Activated naive CD4-positive, alpha-beta T cell treated with anti-CD3 and anti-CD28 coated beads, Interleukin-2, amount 50 U/mL, for 24 hours (primary cell): ENCODE measurements at regions not wholly inside any gene's neighbourhood (a gene's known extent, or its start where the extent isn't known, plus 50 kb on each side); places are given as distances from the start of the nearest gene placed in this dataset.
"Not testable (repeated sequence)": the region's sequence is repeated elsewhere in the genome, so short reads cannot be mapped to it uniquely, and the experiment has no call there.

ENCODE experiments used
- H3K27ac Mint-ChIP-seq: one replicate; pipeline ENCODE4 v1.8.0; 2021; ENCODE audit warnings: mild to moderate bottlenecking, mixed read lengths
- H3K27me3 Mint-ChIP-seq: one replicate; pipeline ENCODE4 v1.8.0; 2021; ENCODE audit warnings: mixed read lengths
- H3K36me3 Mint-ChIP-seq: one replicate; pipeline ENCODE4 v1.8.0; 2021; ENCODE audit warnings: mixed read lengths
- H3K4me1 Mint-ChIP-seq: one replicate; pipeline ENCODE4 v1.8.0; 2021; ENCODE audit warnings: mixed read lengths
- H3K4me3 Mint-ChIP-seq: one replicate; pipeline ENCODE4 v1.8.0; 2021; ENCODE audit warnings: mild to moderate bottlenecking, mixed read lengths
- H3K9me3 Mint-ChIP-seq: one replicate; pipeline ENCODE4 v1.8.0; 2021; ENCODE audit warnings: mixed read lengths

DNA sequence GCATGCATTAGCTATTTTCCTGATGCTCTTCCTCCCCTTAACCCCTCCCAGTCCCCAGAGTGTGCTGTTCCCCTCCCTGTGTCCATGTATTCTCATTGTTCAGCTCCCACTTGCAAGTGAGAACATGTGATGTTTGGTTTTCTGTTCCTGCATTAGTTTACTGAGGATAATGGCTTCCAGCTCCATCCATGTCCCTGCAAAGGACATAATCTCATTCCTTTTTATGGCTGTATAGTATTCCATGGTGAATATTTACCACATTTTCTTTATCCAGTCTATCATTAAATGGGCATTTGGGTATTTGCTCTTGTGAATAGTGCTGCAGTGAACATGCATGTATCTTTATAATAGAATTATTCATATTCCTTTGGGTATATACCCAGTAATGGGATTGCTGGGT lies 109.7 kb upstream of the NEDD4L start:
- not testable (repeated sequence) for H3K36me3 Mint-ChIP-seq, H3K4me1 Mint-ChIP-seq, H3K9me3 Mint-ChIP-seq, H3K4me3 Mint-ChIP-seq, H3K27ac Mint-ChIP-seq, H3K27me3 Mint-ChIP-seq

DNA sequence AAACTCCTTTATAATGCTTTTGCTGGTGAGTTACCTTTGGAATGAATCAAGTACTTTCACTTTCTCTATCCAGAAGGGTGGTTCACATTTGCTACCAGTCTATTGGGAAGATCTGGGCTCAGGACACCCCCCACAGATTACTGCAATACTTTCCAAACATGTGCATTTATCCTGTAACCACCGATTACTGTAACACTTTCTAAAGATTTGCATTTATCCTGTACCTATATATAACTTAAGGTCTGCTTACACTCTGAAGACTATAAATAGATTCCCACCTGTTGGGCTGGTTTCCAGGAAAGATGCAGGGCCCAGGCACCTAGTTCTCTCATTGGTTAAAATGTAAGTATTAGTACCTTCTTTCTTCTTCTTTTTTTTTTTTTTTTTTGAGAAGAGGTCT lies 113.0 kb upstream of the NEDD4L start:
- Mint-ChIP-seq H3K4me3 (no peak overlapping the region), H3K36me3 (no peaks in the 10 kb centered on the region), H3K9me3 (no peaks in the 10 kb centered on the region), H3K27ac (no peak overlapping the region), H3K27me3 (peaks cover 1% of the 10 kb centered on the region), H3K4me1 (peaks cover 5% of the 10 kb centered on the region)

- H3K4me1 Mint-ChIP-seq: peaks cover 5% of the 10 kb centered on the region
- no peaks in the 10 kb centered on the region for H3K9me3 Mint-ChIP-seq
- H3K27me3 Mint-ChIP-seq: peaks cover 1% of the 10 kb centered on the region
- H3K4me3 Mint-ChIP-seq: no peak overlapping the region
- no peak overlapping the region for H3K27ac Mint-ChIP-seq
- no peaks in the 10 kb centered on the region for H3K36me3 Mint-ChIP-seq
Measured at GRCh38 chr18:57930476-57930875, 113.5 kb upstream of the NEDD4L start.

DNA sequence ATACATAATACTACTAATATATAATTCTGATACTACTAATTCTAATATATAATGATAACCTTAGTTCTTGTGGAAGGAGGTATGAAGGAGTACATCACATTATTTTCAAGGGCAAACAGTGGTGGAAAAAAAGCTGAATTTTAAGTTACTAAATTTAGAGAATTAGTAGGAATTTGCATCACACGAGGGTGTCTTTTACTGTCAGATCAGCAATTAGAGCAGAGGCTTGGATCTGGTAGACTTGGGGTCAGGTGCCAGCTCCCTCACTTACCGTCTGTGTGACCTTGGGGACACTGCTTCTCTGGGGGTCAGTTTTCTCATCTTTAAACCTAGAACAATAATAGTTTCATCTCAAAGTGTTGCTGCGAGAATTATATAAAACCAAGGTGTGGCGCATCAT lies 114.1 kb upstream of the NEDD4L start:
- Mint-ChIP-seq H3K27ac (no peak overlapping the region), H3K27me3 (peaks cover 1% of the 10 kb centered on the region), H3K9me3 (no peaks in the 10 kb centered on the region), H3K36me3 (no peaks in the 10 kb centered on the region), H3K4me1 (peaks cover 5% of the 10 kb centered on the region), H3K4me3 (no peak overlapping the region)

DNA sequence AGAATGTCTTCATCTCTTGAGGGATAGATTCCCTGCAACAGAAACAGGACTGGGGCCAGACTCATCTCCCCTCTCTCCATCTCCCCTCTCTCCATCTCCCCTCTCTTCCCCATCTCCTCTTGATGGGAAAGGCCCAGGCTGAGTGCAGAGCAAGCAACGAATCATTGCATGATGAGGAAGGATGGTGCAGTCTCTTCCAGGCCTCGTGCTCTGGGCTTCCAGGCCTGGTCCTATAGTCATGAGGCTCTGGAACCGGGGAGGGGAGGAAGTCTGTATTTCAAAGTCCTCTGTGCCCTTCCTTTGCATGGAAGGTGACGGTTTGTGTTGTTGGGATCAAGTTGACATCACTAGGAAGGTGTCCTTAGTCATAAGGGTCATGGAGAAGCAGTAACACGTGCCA lies 115.6 kb upstream of the NEDD4L start:
- Mint-ChIP-seq H3K9me3 (no peaks in the 10 kb centered on the region), H3K36me3 (no peaks in the 10 kb centered on the region)

DNA sequence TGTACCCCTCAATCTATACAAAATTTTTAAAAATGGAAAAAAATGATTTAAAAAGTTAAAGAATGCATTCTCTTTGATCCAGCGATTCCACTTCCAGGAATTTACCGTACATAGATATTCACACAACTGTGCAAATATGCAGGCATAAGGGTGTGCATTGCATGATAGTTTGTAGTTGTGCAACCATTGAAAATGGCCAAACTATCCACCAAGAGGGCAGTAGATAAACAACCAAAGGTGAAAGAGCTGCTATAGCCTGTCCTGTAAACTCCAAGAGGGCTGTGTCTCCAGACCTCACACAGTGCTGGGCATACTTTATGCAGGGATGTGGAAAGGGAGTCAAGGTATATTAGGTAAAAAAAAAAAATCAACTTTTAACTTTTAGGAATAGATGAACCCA lies 116.5 kb upstream of the NEDD4L start:
- no peaks in the 10 kb centered on the region for H3K9me3 Mint-ChIP-seq
- no peak overlapping the region for H3K4me3 Mint-ChIP-seq

More for the DNA sequence above, 115.6 kb upstream of the NEDD4L start:
- Mint-ChIP-seq H3K4me1 (peaks cover 5% of the 10 kb centered on the region), H3K27ac (no peak overlapping the region), H3K27me3 (peaks cover 3% of the 10 kb centered on the region), H3K4me3 (no peak overlapping the region)

DNA sequence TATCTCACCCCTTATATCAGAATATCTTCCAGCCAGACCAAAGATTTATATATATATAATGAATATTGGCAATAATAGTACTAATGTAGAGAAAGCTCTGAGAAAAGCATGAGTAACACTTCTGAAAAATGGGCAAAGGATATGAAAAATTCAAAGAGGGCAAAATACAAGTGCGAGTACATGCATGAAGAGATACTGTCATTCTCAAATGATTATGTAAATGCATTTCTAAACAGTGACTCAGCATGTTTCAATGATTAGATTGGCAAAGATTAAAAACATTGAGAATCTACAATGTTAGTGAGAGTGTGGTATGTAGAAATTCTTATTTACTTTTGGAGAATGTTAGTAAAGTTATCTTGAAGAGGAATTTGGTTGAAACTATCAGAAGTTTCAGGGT lies 118.3 kb upstream of the NEDD4L start:
- Mint-ChIP-seq H3K4me1 (peaks cover under 1% of the 10 kb centered on the region), H3K9me3 (no peaks in the 10 kb centered on the region), H3K27ac (no peak overlapping the region), H3K4me3 (no peak overlapping the region), H3K27me3 (peaks cover 3% of the 10 kb centered on the region), H3K36me3 (no peaks in the 10 kb centered on the region)

More for the DNA sequence above, 116.5 kb upstream of the NEDD4L start:
- H3K27me3 Mint-ChIP-seq: peaks cover 3% of the 10 kb centered on the region
- H3K4me1 Mint-ChIP-seq: peaks cover 5% of the 10 kb centered on the region
- no peaks in the 10 kb centered on the region for H3K36me3 Mint-ChIP-seq
- peak overlapping the region; percentile 42 for H3K27ac Mint-ChIP-seq

GRCh38 chr18:57923611-57924010 lies 120.4 kb upstream of the NEDD4L start:
- Mint-ChIP-seq H3K27me3 (peaks cover 3% of the 10 kb centered on the region), H3K27ac (no peak overlapping the region), H3K9me3 (no peaks in the 10 kb centered on the region), H3K36me3 (no peaks in the 10 kb centered on the region), H3K4me1 (no peaks in the 10 kb centered on the region), H3K4me3 (no peak overlapping the region)

GRCh38 chr18:57922885-57923284 lies 119.8 kb upstream of the ATP8B1 start:
- H3K9me3 Mint-ChIP-seq: no peaks in the 10 kb centered on the region
- no peaks in the 10 kb centered on the region for H3K4me1 Mint-ChIP-seq
- no peak overlapping the region for H3K27ac Mint-ChIP-seq
- H3K27me3 Mint-ChIP-seq: peaks cover 3% of the 10 kb centered on the region
- H3K4me3 Mint-ChIP-seq: no peak overlapping the region
- H3K36me3 Mint-ChIP-seq: no peaks in the 10 kb centered on the region

DNA sequence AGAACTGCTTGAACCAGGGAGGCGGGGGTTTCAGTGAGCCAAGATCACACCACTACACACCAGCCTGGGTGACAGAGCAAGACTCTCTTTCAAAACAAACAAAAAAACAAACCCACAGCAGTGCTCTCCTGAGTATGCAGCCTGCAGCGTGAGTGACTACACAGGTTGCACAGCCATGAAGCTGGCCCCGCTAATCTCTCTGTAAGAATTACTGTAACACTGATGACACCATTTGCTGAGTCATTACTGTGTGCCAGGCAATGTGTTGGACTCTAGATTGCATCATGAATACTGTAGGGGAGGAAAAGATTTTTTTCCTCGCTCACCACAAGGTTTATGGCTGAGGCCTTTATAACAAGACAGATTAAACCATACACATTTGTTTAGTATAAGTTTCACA lies 118.6 kb upstream of the ATP8B1 start:
- no peaks in the 10 kb centered on the region for H3K36me3 Mint-ChIP-seq
- H3K4me3 Mint-ChIP-seq: no peak overlapping the region
- no peak overlapping the region for H3K27ac Mint-ChIP-seq
- H3K4me1 Mint-ChIP-seq: no peaks in the 10 kb centered on the region
- H3K27me3 Mint-ChIP-seq: peaks cover 3% of the 10 kb centered on the region
- no peaks in the 10 kb centered on the region for H3K9me3 Mint-ChIP-seq

DNA sequence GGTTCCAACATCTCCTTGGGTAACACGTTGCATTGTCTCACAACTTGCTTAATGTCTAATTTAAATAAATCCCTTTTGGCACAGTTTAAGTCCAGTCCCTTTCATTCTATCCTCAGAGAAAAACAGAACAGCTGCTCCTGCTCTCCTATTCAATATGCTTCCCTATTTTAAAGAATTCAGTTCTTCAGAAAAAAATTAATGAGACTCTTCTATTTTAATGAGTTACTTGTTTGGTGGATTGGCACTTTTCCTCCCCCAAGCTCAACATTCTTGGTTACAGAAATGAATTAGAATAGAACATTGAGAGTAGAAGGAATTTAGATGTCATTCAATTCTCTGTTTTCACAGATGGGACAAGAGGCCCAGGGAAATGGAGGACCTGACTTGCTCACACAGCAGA lies 116.9 kb upstream of the ATP8B1 start:
- H3K27ac Mint-ChIP-seq: no peak overlapping the region
- no peaks in the 10 kb centered on the region for H3K36me3 Mint-ChIP-seq
- no peak overlapping the region for H3K4me3 Mint-ChIP-seq
- peaks cover 5% of the 10 kb centered on the region for H3K27me3 Mint-ChIP-seq
- peaks cover 6% of the 10 kb centered on the region for H3K4me1 Mint-ChIP-seq
- H3K9me3 Mint-ChIP-seq: no peaks in the 10 kb centered on the region

GRCh38 chr18:57918601-57919000 lies 115.5 kb upstream of the ATP8B1 start:
- Mint-ChIP-seq H3K4me3 (no peak overlapping the region), H3K36me3 (no peaks in the 10 kb centered on the region), H3K27ac (no peak overlapping the region), H3K4me1 (peaks cover 6% of the 10 kb centered on the region), H3K27me3 (peaks cover 3% of the 10 kb centered on the region), H3K9me3 (no peaks in the 10 kb centered on the region)

DNA sequence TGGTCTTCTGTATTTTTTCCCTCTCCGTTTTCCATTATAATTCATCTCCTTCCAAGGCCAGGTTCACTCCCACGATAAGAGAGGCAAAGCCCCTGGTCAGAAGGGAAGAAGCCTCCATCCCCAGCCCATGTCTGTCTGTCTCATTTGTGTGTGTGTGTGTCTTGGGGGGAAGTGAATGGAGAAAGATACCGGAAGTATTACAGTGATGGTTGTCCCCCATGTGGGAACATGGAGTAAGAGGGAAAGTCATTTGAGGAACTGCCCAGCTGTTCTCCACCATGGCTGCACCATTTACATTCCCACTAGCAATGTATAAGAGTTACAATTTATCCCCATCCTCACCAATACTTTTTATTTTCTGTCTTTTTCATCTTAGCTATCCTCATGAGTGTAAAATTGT lies 113.6 kb upstream of the ATP8B1 start:
- no peaks in the 10 kb centered on the region for H3K9me3 Mint-ChIP-seq
- no peaks in the 10 kb centered on the region for H3K36me3 Mint-ChIP-seq
- H3K27ac Mint-ChIP-seq: no peak overlapping the region

GRCh38 chr18:57915865-57916582 lies 112.9 kb upstream of the ATP8B1 start:
- peaks cover 6% of the 10 kb centered on the region for H3K4me1 Mint-ChIP-seq
- H3K27me3 Mint-ChIP-seq: peaks cover 3% of the 10 kb centered on the region
- no peak overlapping the region for H3K4me3 Mint-ChIP-seq
- peak overlapping the region; percentile 69 for H3K27ac Mint-ChIP-seq
- H3K36me3 Mint-ChIP-seq: no peaks in the 10 kb centered on the region
- H3K9me3 Mint-ChIP-seq: no peaks in the 10 kb centered on the region

More for the DNA sequence above, 113.6 kb upstream of the ATP8B1 start:
- Mint-ChIP-seq H3K4me1 (peaks cover 6% of the 10 kb centered on the region), H3K4me3 (no peak overlapping the region), H3K27me3 (peaks cover 3% of the 10 kb centered on the region)

- Mint-ChIP-seq H3K9me3 (no peaks in the 10 kb centered on the region), H3K36me3 (no peaks in the 10 kb centered on the region), H3K4me3 (no peak overlapping the region), H3K27ac (no peak overlapping the region), H3K4me1 (peaks cover 6% of the 10 kb centered on the region), H3K27me3 (peaks cover 3% of the 10 kb centered on the region)
Measured at GRCh38 chr18:57915248-57915647, 112.1 kb upstream of the ATP8B1 start.

DNA sequence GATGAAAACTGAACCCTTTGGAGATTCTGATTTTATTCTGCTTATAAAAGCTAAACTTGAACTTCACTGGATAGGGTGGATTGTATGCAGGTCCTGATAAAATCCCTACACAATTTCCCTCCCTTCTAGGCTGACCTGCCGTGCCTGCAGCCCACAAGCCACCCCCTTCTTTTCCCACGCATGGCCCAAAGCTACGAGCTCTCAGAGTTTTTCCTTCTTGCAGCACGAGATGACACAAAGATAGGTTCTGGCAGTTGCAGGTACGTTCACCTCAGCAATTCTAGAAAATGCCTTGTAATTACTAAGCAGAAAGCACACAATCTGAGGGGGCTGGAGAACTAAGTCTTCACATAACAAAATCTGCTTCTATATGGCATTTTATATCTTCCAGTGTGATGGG lies 110.6 kb upstream of the ATP8B1 start:
- no peak overlapping the region for H3K27ac Mint-ChIP-seq
- peaks cover 6% of the 10 kb centered on the region for H3K4me1 Mint-ChIP-seq
- H3K4me3 Mint-ChIP-seq: no peak overlapping the region
- H3K36me3 Mint-ChIP-seq: no peaks in the 10 kb centered on the region
- H3K27me3 Mint-ChIP-seq: peaks cover 4% of the 10 kb centered on the region
- no peaks in the 10 kb centered on the region for H3K9me3 Mint-ChIP-seq

DNA sequence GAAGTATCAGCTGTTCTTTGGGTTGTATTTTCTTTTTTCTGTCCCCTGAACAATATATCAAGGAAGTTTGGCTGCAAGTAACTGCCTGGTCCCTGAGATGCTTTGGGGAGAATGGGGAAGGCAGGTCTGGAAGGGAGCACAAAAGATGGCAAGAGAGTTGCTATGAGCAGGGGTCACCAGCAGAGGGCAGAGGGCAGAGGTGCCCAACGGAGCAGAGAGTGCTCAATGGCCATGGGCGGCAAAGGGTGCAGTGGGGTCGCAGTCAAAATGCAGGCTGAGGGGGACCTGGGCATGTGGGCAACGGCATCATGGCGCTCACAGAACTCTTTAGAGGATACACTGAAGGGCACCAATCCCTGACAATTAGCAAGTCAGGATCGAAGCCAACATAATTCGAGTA lies 107.7 kb upstream of the ATP8B1 start:
- Mint-ChIP-seq H3K4me3 (no peak overlapping the region), H3K27ac (no peak overlapping the region), H3K36me3 (no peaks in the 10 kb centered on the region), H3K4me1 (peaks cover 3% of the 10 kb centered on the region), H3K9me3 (no peaks in the 10 kb centered on the region), H3K27me3 (peaks cover 4% of the 10 kb centered on the region)
